WTC11 (cell line): ENCODE measurements at regions not wholly inside any gene's neighbourhood (a gene's known extent, or its start where the extent isn't known, plus 50 kb on each side); places are given as distances from the start of the nearest gene placed in this dataset.

Experiments used
- ATAC-seq: fragments of 200-7000 bp; cut with Tn5 transposase; 2 replicates; pipeline ENCODE4 v1.10.0; 2021; ENCODE audit warnings: mild to moderate bottlenecking, moderate library complexity
- CTCF ChIA-PET: fragments of 300-600 bp; sonication (Branson Sonifier 250); formaldehyde crosslinking; loops from one replicate; lab custom pipeline; 2021; ENCODE audit warnings: antibody characterized with exemption; lab: Charles Lee
- POLR2A ChIA-PET: fragments of 350-600 bp; sonication (Branson Sonifier 250); formaldehyde crosslinking; loops from one replicate; lab custom pipeline; 2021; ENCODE audit warnings: antibody characterized with exemption; lab: Charles Lee
- DNase-seq: peaks from one replicate; pipeline ENCODE4 v3.0.0; 2021; ENCODE audit warnings: low spot score
- H3K27ac Mint-ChIP-seq: 2 replicates; pipeline ENCODE4 v1.8.0; 2021; ENCODE audit warnings: mixed read lengths
- H3K27me3 Mint-ChIP-seq: 2 replicates; pipeline ENCODE4 v1.8.0; 2021; ENCODE audit warnings: low read depth, mild to moderate bottlenecking, moderate library complexity, mixed read lengths
- H3K36me3 Mint-ChIP-seq: 2 replicates; pipeline ENCODE4 v1.8.0; 2021; ENCODE audit warnings: mixed read lengths
- H3K4me1 Mint-ChIP-seq: 2 replicates; pipeline ENCODE4 v1.8.0; 2022; ENCODE audit warnings: mixed read lengths
- H3K4me3 Mint-ChIP-seq: 2 replicates; pipeline ENCODE4 v1.8.0; 2021; ENCODE audit warnings: mild to moderate bottlenecking, moderate library complexity, mixed read lengths
- H3K9me3 Mint-ChIP-seq: 2 replicates; pipeline ENCODE4 v1.8.0; 2021; ENCODE audit warnings: mixed read lengths
- AR ChIP-seq: fragments of 250-450 bp; sonication (Bioruptor Pico); IDR thresholded peaks from 2 replicates; pipeline ENCODE4 v1.9.0; 2021; ENCODE audit warnings: mild to moderate bottlenecking
- ARID4B ChIP-seq: sonication (generic); formaldehyde crosslinking; IDR thresholded peaks from 2 replicates; pipeline ENCODE4 v1.8.0; 2023; ENCODE audit warnings: missing genetic modification reagents, mild to moderate bottlenecking, borderline replicate concordance
- CTCF ChIP-seq: fragments of 200-600 bp; IDR thresholded peaks from 2 replicates; pipeline ENCODE4 v1.8.0; 2022; ENCODE audit warnings: antibody characterized with exemption
- ELF4 ChIP-seq: sonication (generic); formaldehyde crosslinking; IDR thresholded peaks from 2 replicates; pipeline ENCODE4 v1.8.1; 2022; ENCODE audit warnings: low read depth, mild to moderate bottlenecking, moderate library complexity, missing genetic modification reagents
- HMGXB4 ChIP-seq: sonication (generic); formaldehyde crosslinking; IDR thresholded peaks from 2 replicates; pipeline ENCODE4 v1.8.1; 2023; ENCODE audit warnings: mild to moderate bottlenecking, moderate library complexity, missing genetic modification reagents
- JAZF1 ChIP-seq: fragments of 250-450 bp; sonication (Bioruptor Pico); IDR thresholded peaks from 2 replicates; pipeline ENCODE4 v1.9.0; 2021; ENCODE audit warnings: moderate library complexity, mild to moderate bottlenecking, inconsistent platforms
- KAT7 ChIP-seq: sonication (generic); formaldehyde crosslinking; IDR thresholded peaks from 2 replicates; pipeline ENCODE4 v1.8.1; 2023; ENCODE audit warnings: missing genetic modification reagents, mild to moderate bottlenecking, borderline replicate concordance
- MLX ChIP-seq: sonication (generic); formaldehyde crosslinking; IDR thresholded peaks from 2 replicates; pipeline ENCODE4 v1.8.1; 2023; ENCODE audit warnings: mild to moderate bottlenecking, missing genetic modification reagents, moderate library complexity
- NR1H2 ChIP-seq: sonication (generic); formaldehyde crosslinking; IDR thresholded peaks from 2 replicates; pipeline ENCODE4 v1.9.0; 2021; ENCODE audit warnings: mild to moderate bottlenecking, moderate library complexity, missing genetic modification reagents
- NR3C1 ChIP-seq: sonication (generic); formaldehyde crosslinking; conservative IDR thresholded peaks from 2 replicates; pipeline ENCODE4 v1.8.1; 2023; ENCODE audit warnings: low read depth, mild to moderate bottlenecking, missing genetic modification reagents
- OVOL2 ChIP-seq: fragments of 250-450 bp; sonication (Bioruptor Pico); IDR thresholded peaks from 2 replicates; pipeline ENCODE4 v1.9.0; 2021; ENCODE audit warnings: mild to moderate bottlenecking, borderline replicate concordance
- PRDM15 ChIP-seq: sonication (generic); formaldehyde crosslinking; IDR thresholded peaks from 2 replicates; pipeline ENCODE4 v1.8.0; 2022; ENCODE audit warnings: missing genetic modification reagents
- RORB ChIP-seq: fragments of 250-450 bp; sonication (Bioruptor Pico); IDR thresholded peaks from 2 replicates; pipeline ENCODE4 v1.9.0; 2021; ENCODE audit warnings: mild to moderate bottlenecking
- SMAD4 ChIP-seq: sonication (generic); formaldehyde crosslinking; IDR thresholded peaks from 2 replicates; pipeline ENCODE4 v1.8.0; 2022; ENCODE audit warnings: mild to moderate bottlenecking, missing genetic modification reagents
- SOX15 ChIP-seq: fragments of 250-450 bp; sonication (Bioruptor Pico); IDR thresholded peaks from 2 replicates; pipeline ENCODE4 v1.9.0; 2021; ENCODE audit warnings: mild to moderate bottlenecking
- TEAD4 ChIP-seq: sonication (generic); formaldehyde crosslinking; IDR thresholded peaks from 2 replicates; pipeline ENCODE4 v1.8.0; 2022; ENCODE audit warnings: mild to moderate bottlenecking, missing genetic modification reagents
- ZBTB43 ChIP-seq: sonication (generic); formaldehyde crosslinking; IDR thresholded peaks from 2 replicates; pipeline ENCODE4 v1.8.1; 2023; ENCODE audit warnings: mild to moderate bottlenecking, missing genetic modification reagents
- ZNF232 ChIP-seq: sonication (generic); formaldehyde crosslinking; IDR thresholded peaks from 2 replicates; pipeline ENCODE4 v1.8.0; 2022; ENCODE audit warnings: mild to moderate bottlenecking, missing genetic modification reagents
- ZNF416 ChIP-seq: fragments of 250-450 bp; sonication (Bioruptor Pico); IDR thresholded peaks from 2 replicates; pipeline ENCODE4 v1.9.0; 2021; ENCODE audit warnings: mild to moderate bottlenecking, inconsistent platforms

GRCh38 chr12:83709899-83710298 lies 1023.2 kb downstream of the TMTC2 start:
- CTCF ChIA-PET, result no interaction called here
- DNase-seq, result no peak
- H3K36me3 Mint-ChIP-seq, result peaks cover 49% of the 10 kb centered on the region
- H3K9me3 Mint-ChIP-seq, result peaks cover 58% of the 10 kb centered on the region
- no peak for ATAC-seq
- H3K27me3 Mint-ChIP-seq, result no peaks in the 10 kb centered on the region
- no peaks in the 10 kb centered on the region for H3K4me1 Mint-ChIP-seq
- POLR2A ChIA-PET, result no interaction called here
- no peak overlapping the region for H3K27ac Mint-ChIP-seq
- no peak overlapping the region for H3K4me3 Mint-ChIP-seq
- TF ChIP-seq ZNF416 (CRISPR knock-in tag), result no peak
- TF ChIP-seq SOX15, result no peak
- no peak for TF ChIP-seq NR3C1 (CRISPR knock-in tag)
- TF ChIP-seq SMAD4 (CRISPR knock-in tag), result no peak
- TF ChIP-seq TEAD4 (CRISPR knock-in tag), result no peak
- no peak for TF ChIP-seq OVOL2 (CRISPR knock-in tag)
- TF ChIP-seq KAT7 (CRISPR knock-in tag), result no peak

- H3K4me1 Mint-ChIP-seq, result no peaks in the 10 kb centered on the region
- no peak overlapping the region for H3K27ac Mint-ChIP-seq
- POLR2A ChIA-PET, result no interaction called here
- H3K4me3 Mint-ChIP-seq, result no peak overlapping the region
- CTCF ChIA-PET, result no interaction called here
- H3K9me3 Mint-ChIP-seq, result peaks cover 25% of the 10 kb centered on the region
- H3K36me3 Mint-ChIP-seq, result peaks cover under 1% of the 10 kb centered on the region; the same call in 1 of the 2 replicates
- no peak for DNase-seq
- ATAC-seq, result no peak
- no peaks in the 10 kb centered on the region for H3K27me3 Mint-ChIP-seq
- no peak for TF ChIP-seq OVOL2 (CRISPR knock-in tag)
- TF ChIP-seq JAZF1, result no peak
- no peak for TF ChIP-seq HMGXB4 (CRISPR knock-in tag)
- TF ChIP-seq ZNF232 (CRISPR knock-in tag), result no peak
- no peak for TF ChIP-seq CTCF
- no peak for TF ChIP-seq ZBTB43 (CRISPR knock-in tag)
- TF ChIP-seq NR1H2 (CRISPR knock-in tag), result no peak
- no peak for TF ChIP-seq ELF4 (CRISPR knock-in tag)
- TF ChIP-seq ARID4B, result no peak
- no peak for TF ChIP-seq MLX (CRISPR knock-in tag)
- TF ChIP-seq PRDM15, result no peak
- TF ChIP-seq RORB (CRISPR knock-in tag), result no peak
- no peak for TF ChIP-seq AR (CRISPR knock-in tag)
- TF ChIP-seq NR3C1 (CRISPR knock-in tag), result no peak
Observed at GRCh38 chr12:83700838-83701237, 1014.1 kb downstream of the TMTC2 start.
